GM23248 (cell line): ENCODE measurements at regions not wholly inside any gene's neighbourhood (a gene's known extent, or its start where the extent isn't known, plus 50 kb on each side); places are given as distances from the start of the nearest gene placed in this dataset.

Source experiments
- DNase-seq: peaks from one replicate; pipeline ENCODE4 v3.0.0-alpha.2; 2015
- H2AFZ ChIP-seq: fragments of 200-600 bp; sonication (generic); 2 replicates; pipeline ENCODE4 v1.6.1; 2016; ENCODE audit warnings: antibody characterized with exemption
- H3F3A ChIP-seq: fragments of 200-600 bp; sonication (generic); 2 replicates; pipeline ENCODE4 v1.6.1; 2016; ENCODE audit warnings: mild to moderate bottlenecking, antibody characterized with exemption, mixed run types; ENCODE audit not compliant: insufficient read depth
- H3K27ac ChIP-seq: fragments of 200-600 bp; sonication (generic); 2 replicates; pipeline ENCODE4 v1.5.1; 2016; ENCODE audit warnings: mild to moderate bottlenecking
- H3K27me3 ChIP-seq: fragments of 200-600 bp; sonication (generic); replicated peaks from 2 replicates; pipeline ENCODE4 v1.6.1; 2016; ENCODE audit warnings: mild to moderate bottlenecking; ENCODE audit not compliant: insufficient read depth
- H3K36me3 ChIP-seq: fragments of 200-600 bp; sonication (generic); 2 replicates; pipeline ENCODE4 v1.6.1; 2016; ENCODE audit warnings: low read depth, mild to moderate bottlenecking
- H3K4me1 ChIP-seq: fragments of 200-600 bp; sonication (generic); 2 replicates; pipeline ENCODE4 v1.6.1; 2016; ENCODE audit warnings: mild to moderate bottlenecking; ENCODE audit not compliant: insufficient read depth
- H3K4me2 ChIP-seq: fragments of 200-600 bp; sonication (generic); one replicate; pipeline ENCODE4 v1.6.1; 2016; ENCODE audit warnings: mild to moderate bottlenecking; ENCODE audit not compliant: unreplicated experiment
- H3K4me3 ChIP-seq: fragments of 200-600 bp; sonication (generic); 2 replicates; pipeline ENCODE4 v1.5.1; 2016; ENCODE audit warnings: mild to moderate bottlenecking
- H3K79me2 ChIP-seq: fragments of 200-600 bp; sonication (generic); 2 replicates; pipeline ENCODE4 v1.6.1; 2016; ENCODE audit warnings: mild to moderate bottlenecking; ENCODE audit not compliant: insufficient read depth
- H3K9ac ChIP-seq: fragments of 200-600 bp; sonication (generic); 2 replicates; pipeline ENCODE4 v1.6.1; 2016; ENCODE audit warnings: mild to moderate bottlenecking
- H3K9me2 ChIP-seq: fragments of 200-600 bp; sonication (generic); 2 replicates; pipeline ENCODE4 v1.6.1; 2016; ENCODE audit warnings: mixed run types, mild to moderate bottlenecking, moderate library complexity; ENCODE audit not compliant: insufficient read depth
- H3K9me3 ChIP-seq: fragments of 200-600 bp; sonication (generic); one replicate; pipeline ENCODE4 v1.6.1; 2017; ENCODE audit warnings: low read depth
- H4K20me1 ChIP-seq: fragments of 200-600 bp; sonication (generic); 2 replicates; pipeline ENCODE4 v1.6.0; 2016; ENCODE audit not compliant: insufficient read depth
- EZH2 ChIP-seq: fragments of 200-600 bp; sonication (generic); IDR thresholded peaks from 2 replicates; pipeline ENCODE4 v1.6.1; 2018; ENCODE audit warnings: antibody characterized with exemption, mild to moderate bottlenecking; ENCODE audit not compliant: insufficient read depth, poor library complexity, severe bottlenecking
- EZH2phosphoT487 ChIP-seq: fragments of 200-600 bp; sonication (generic); IDR thresholded peaks from 2 replicates; pipeline ENCODE4 v1.6.1; 2018; ENCODE audit warnings: antibody characterized with exemption, moderate library complexity, mild to moderate bottlenecking, low read depth; ENCODE audit not compliant: insufficient read depth
- WGBS, 2 experiments: methylation state at CpG; one replicate each; pipeline ENCODE4 v1.1.6; 2015 to 2017; ENCODE audit warnings: low lambda C conversion rate in 2 of 2, low coverage in 1 of 2; ENCODE audit errors: missing lambda C conversion rate in 2 of 2; 5-methylcytosine and 5-hydroxymethylcytosine counted together
- in situ Hi-C: fragments of 300-500 bp; cut with MboI; formaldehyde crosslinking; loops from 2 replicates; pipeline ENCODE4 v1.15.0; 2020

DNA sequence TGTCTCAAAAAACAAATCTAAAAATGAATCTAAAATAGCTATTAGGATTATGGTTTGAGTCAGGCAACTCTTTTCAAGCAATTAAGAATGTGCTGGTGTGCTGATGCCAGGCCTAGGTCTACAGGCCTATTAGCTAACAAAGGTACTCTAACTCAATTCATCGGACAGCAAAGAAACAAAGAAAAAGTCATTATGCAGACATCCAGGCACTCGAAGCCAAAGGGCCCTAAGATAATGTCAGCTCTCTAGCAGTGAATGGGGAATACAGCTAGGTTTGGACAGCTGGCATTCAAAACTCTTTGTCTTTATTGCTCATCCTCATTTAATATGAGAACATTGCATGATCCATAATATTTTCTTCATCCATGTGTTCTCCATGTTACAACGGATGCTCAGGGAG, 108.5 kb downstream of the TMEM114 start:
- TF ChIP-seq EZH2 (no peak), EZH2phosphoT487 (no peak)
- no peaks in the 10 kb centered on the region for H3K79me2 ChIP-seq
- no peak overlapping the region for H3K27ac ChIP-seq
- no peaks in the 10 kb centered on the region for H4K20me1 ChIP-seq
- H3K27me3 ChIP-seq: no peaks in the 10 kb centered on the region
- no peaks in the 10 kb centered on the region for H3F3A ChIP-seq
- in situ Hi-C loops: no loop called here
- H3K4me1 ChIP-seq: no peaks in the 10 kb centered on the region
- 23 to 27% methylated on average over 3 of the region's 3 CpGs for WGBS, 2 experiments
- no peaks in the 10 kb centered on the region for H3K9me2 ChIP-seq
- no peak overlapping the region for H3K9ac ChIP-seq
- H3K4me3 ChIP-seq: no peak overlapping the region
- DNase-seq: no peak
- H3K4me2 ChIP-seq: no peak overlapping the region
- no peak overlapping the region for H2AFZ ChIP-seq
- H3K9me3 ChIP-seq: no peaks in the 10 kb centered on the region
- H3K36me3 ChIP-seq: no peaks in the 10 kb centered on the region

DNA sequence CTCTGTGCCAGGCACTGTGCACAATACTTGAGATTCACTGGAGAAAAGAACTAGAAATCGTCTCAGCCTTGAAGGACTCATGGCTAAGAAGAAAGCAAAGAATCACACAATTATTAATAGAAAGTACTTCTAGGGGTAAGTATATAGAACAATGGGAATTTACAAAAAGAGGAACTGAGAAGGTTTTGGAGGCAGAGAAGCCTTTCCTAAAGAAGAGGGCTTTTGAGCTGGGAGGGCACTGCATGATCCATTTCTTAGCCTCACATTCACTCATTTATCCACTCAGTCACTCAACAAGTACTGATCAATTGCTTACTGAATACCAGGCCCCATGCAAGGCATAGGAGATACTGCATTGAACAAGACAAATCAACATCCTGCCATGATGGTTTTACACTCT, 113.5 kb downstream of the TMEM114 start:
- Histone ChIP-seq H3K27ac (no peak overlapping the region), H3K9me2 (no peaks in the 10 kb centered on the region), H3F3A (no peaks in the 10 kb centered on the region), H3K4me1 (no peaks in the 10 kb centered on the region), H4K20me1 (no peaks in the 10 kb centered on the region), H3K36me3 (no peaks in the 10 kb centered on the region), H3K4me2 (no peak overlapping the region), H2AFZ (no peak overlapping the region), H3K79me2 (no peaks in the 10 kb centered on the region), H3K27me3 (no peaks in the 10 kb centered on the region), H3K4me3 (no peak overlapping the region), H3K9ac (no peak overlapping the region), H3K9me3 (no peaks in the 10 kb centered on the region)
- no peak for DNase-seq
- 6 to 10% methylated on average over 1 of the region's 1 CpG for WGBS, 2 experiments
- in situ Hi-C loops: no loop called here
- TF ChIP-seq EZH2 (no peak), EZH2phosphoT487 (no peak)

DNA sequence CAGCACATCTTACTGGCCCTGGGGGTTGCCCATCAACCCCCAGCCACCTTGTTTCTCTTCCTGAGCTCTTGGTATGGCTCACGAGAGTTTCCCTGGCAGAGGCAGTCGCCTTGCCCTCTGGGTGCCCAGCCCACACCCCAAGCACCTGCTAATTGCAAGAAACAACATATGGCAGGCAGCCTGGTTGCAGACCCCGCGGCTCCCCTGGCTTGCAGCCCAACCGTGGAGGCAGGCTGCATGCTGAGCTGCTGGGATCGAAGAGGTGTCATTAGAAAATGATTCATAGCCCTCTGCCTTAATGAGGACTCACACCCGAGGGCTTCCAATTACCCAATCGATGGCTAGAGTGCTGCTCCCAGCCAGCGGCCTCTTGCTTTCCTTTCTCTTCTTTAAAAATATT, 115.7 kb downstream of the TMEM114 start:
- no peak overlapping the region for H3K4me2 ChIP-seq
- no peak overlapping the region for H2AFZ ChIP-seq
- 2 to 3% methylated on average over 9 of the region's 9 CpGs for WGBS, 2 experiments
- H3K4me1 ChIP-seq: no peaks in the 10 kb centered on the region
- no peaks in the 10 kb centered on the region for H3F3A ChIP-seq
- TF ChIP-seq EZH2phosphoT487 (no peak), EZH2 (no peak)
- no peak overlapping the region for H3K9ac ChIP-seq
- H3K27ac ChIP-seq: no peak overlapping the region
- no peaks in the 10 kb centered on the region for H3K9me2 ChIP-seq
- in situ Hi-C loops: no loop called here
- no peaks in the 10 kb centered on the region for H3K79me2 ChIP-seq
- no peak overlapping the region for H3K4me3 ChIP-seq
- no peaks in the 10 kb centered on the region for H3K9me3 ChIP-seq
- no peak for DNase-seq
- no peaks in the 10 kb centered on the region for H3K27me3 ChIP-seq
- no peaks in the 10 kb centered on the region for H4K20me1 ChIP-seq
- no peaks in the 10 kb centered on the region for H3K36me3 ChIP-seq

DNA sequence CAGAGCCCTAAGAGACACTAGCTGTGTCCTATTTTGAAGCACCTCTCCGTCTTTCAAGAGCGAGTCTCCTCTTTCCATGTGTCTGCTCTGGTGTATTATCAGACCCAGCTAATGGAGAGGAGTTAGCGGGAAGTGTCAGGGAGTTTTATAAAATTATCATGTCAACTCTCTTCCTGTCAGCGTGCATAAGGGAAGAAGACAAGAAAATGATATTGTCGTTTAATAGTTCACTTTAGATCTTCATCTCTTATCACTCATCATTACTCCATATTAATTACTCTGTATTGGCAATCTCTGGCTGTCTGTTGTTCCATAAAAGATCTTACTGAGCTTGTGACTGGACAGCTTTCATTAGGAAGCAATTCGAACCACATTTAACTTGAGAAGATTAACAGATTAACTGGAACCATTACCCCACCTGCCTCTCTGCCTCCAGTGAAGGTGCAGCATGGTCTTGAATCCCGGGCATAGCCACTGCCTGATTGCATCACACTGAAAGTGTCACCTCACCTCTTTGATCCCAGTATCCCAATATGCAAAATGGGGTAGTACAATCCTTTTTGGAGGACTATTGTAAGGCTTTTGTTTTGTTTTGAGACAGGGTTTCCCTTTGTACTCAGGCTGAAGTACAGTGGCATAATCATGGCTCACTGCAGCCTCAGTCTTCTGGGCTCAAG, 121.1 kb downstream of the TMEM114 start:
- H3K79me2 ChIP-seq: no peaks in the 10 kb centered on the region
- no peaks in the 10 kb centered on the region for H3K9me3 ChIP-seq
- H3K27me3 ChIP-seq: no peaks in the 10 kb centered on the region
- H3F3A ChIP-seq: no peaks in the 10 kb centered on the region
- H3K27ac ChIP-seq: no peak overlapping the region
- no peak overlapping the region for H3K4me3 ChIP-seq
- no peak for DNase-seq
- no peaks in the 10 kb centered on the region for H3K36me3 ChIP-seq
- no peaks in the 10 kb centered on the region for H4K20me1 ChIP-seq
- WGBS, 2 experiments: 16 to 18% methylated on average over 7 of the region's 7 CpGs
- H2AFZ ChIP-seq: no peak overlapping the region
- in situ Hi-C loops: no loop called here
- H3K4me2 ChIP-seq: no peak overlapping the region
- no peak overlapping the region for H3K9ac ChIP-seq
- H3K4me1 ChIP-seq: no peaks in the 10 kb centered on the region
- H3K9me2 ChIP-seq: no peaks in the 10 kb centered on the region
- TF ChIP-seq EZH2 (no peak), EZH2phosphoT487 (no peak)

DNA sequence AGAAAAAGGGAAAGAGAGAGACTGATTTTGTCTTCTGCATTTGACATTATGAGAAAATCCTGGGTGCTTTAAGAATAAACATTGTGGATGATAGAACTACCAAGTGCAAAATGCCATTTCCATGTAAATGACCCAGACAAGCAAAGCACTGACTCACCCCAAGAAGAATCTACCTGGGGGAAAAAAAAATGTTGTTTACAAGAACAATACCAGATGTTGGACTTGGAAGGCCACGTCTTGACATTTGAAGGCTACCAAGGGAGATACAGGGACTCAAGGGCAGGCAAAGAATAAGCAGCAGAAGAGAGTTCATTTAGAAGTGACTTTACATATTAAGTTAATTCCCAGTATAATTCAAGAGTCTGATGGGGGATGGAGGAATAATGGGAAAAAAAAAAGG, 125.3 kb downstream of the TMEM114 start:
- Histone ChIP-seq H3K79me2 (no peaks in the 10 kb centered on the region), H3F3A (no peaks in the 10 kb centered on the region), H4K20me1 (no peaks in the 10 kb centered on the region), H3K9me3 (no peaks in the 10 kb centered on the region), H3K4me1 (no peaks in the 10 kb centered on the region), H3K9me2 (no peaks in the 10 kb centered on the region), H2AFZ (no peak overlapping the region), H3K27me3 (no peaks in the 10 kb centered on the region), H3K9ac (no peak overlapping the region), H3K27ac (no peak overlapping the region), H3K4me2 (no peak overlapping the region), H3K36me3 (no peaks in the 10 kb centered on the region), H3K4me3 (no peak overlapping the region)
- TF ChIP-seq EZH2phosphoT487 (no peak), EZH2 (no peak)
- DNase-seq: no peak
- in situ Hi-C loops: no loop called here
- 0% methylated on average over 1 of the region's 1 CpG for WGBS, 2 experiments
